ENCODE measurements at regions not wholly inside any gene's neighbourhood (a gene's known extent, or its start where the extent isn't known, plus 50 kb on each side); places are given as distances from the start of the nearest gene placed in this dataset.
A peak's percentile ranks its signal among the peaks of the same experiment; 100 is the strongest.

DNA sequence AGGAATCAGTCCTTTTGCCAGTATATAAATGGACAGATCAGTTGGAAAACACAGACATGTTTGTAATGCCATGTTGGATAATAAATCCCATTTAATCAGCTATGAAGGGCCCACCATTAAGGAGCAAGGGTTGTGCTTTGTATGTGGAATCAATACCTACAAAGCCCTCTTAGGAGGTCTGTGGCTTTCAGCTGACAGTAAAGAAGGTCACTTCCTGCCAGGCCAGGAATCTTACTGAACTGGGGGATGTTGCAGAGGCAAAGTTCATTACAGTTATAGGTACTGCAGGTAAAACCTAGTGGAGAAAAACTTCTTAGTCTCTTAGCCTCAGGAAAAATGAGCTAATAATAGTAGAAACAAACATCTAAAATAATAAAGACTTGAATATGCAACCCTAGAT is 129.5 kb downstream of the FAM76B start:
- Histone ChIP-seq H3K27ac (no peak overlapping the region), H3K4me1 (replicated peaks in 1 of 2) (peaks cover 3% of the 10 kb centered on the region in 2 donors), H3K4me3 (no peak overlapping the region)
- in situ Hi-C loops (cut with MboI; ENCODE audit: low pct_unique_long_range_greater_than_20kb in 2 of 9, low sequenced_read_pairs in 9 of 9, unreplicated experiment in 9 of 9), result no loop called here
- no peak for ATAC-seq (replicated peaks in 6 of 8)

DNA sequence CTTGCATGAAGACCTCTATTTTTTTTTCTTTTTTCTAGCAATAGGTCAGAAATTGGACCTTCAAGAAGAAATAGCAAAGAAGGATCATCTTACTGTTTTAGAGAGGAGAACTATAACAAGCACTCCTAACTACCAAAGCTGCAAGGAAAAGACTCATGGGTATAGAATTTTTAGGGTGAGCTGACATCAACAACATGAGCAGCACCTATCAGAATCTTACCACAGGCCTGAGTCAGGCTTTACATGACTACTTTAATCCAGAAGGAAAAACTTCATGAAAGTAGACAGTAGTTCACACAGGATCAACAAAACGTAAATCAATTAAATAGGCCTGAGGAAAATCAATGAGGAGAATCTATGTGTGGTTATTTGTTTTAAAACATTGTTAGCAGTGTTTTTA is 130.5 kb downstream of the FAM76B start:
- H3K4me1 ChIP-seq (replicated peaks in 1 of 2), result peaks cover 3% of the 10 kb centered on the region in 2 donors
- H3K27ac ChIP-seq, result no peak overlapping the region
- in situ Hi-C loops (cut with MboI; ENCODE audit: low pct_unique_long_range_greater_than_20kb in 2 of 9, low sequenced_read_pairs in 9 of 9, unreplicated experiment in 9 of 9), result no loop called here
- 33 to 100% (median 83%) methylated on average over 1 of the region's 1 CpG; no CpG with 5 or more reads in 3 of the 10 experiments for WGBS, 10 experiments
- ATAC-seq (replicated peaks in 6 of 8), result no peak
- no peak overlapping the region for H3K4me3 ChIP-seq

DNA sequence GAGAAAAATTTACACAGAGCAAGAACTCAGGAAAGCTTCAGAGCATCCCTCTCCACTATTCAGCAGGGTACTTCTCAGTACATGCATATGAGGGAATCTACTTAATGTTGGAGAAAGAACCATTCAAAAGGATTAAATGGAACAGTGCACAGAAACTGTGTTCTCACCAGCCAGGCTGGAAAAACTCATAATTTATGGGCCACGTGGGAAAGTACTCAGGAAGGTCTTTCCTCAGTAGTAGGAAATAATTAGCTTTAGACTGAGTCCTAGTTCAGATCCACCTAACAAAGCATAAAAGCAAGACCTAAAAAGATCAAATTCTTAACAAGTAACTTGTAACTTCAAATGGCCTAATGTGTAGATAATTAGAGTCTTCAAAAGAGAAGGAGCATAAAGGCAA is 134.0 kb downstream of the FAM76B start:
- ATAC-seq (replicated peaks in 6 of 8), result peak in 3 of 8 experiments; percentile 32 to 43 (median 42)
- Histone ChIP-seq H3K4me1 (replicated peaks in 1 of 2) (peaks cover 3% of the 10 kb centered on the region in 2 donors), H3K27ac (no peak overlapping the region), H3K4me3 (no peak overlapping the region)
- WGBS, 10 experiments, result 0 to 71% (median 33%) methylated on average over 1 of the region's 1 CpG; no CpG with 5 or more reads in 3 of the 10 experiments
- in situ Hi-C loops (cut with MboI; ENCODE audit: low pct_unique_long_range_greater_than_20kb in 2 of 9, low sequenced_read_pairs in 9 of 9, unreplicated experiment in 9 of 9), result no loop called here

DNA sequence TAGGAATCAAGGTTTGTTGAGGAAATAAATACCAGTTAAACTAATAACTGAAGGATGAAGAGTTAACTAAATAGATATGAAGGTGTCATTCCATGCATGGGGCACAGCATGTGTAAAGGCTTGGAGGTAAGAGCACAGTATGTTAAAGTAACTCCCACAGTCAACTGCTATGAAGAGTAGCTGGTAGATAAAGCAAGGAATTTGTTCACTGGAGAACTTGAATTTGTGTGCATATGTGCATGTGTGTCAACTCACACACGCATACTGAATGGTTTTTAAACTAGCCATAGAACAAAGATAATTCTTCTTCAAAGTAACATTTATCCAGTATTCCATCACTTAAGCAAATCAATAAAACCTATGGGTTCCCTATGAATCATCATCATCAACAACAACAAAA is 135.9 kb downstream of the FAM76B start:
- no peak overlapping the region for H3K27ac ChIP-seq
- ATAC-seq (replicated peaks in 6 of 8), result peak in 3 of 8 experiments; percentile 56 to 68 (median 62)
- H3K4me1 ChIP-seq (replicated peaks in 1 of 2), result peaks cover 2 to 3% of the 10 kb centered on the region in 2 donors
- in situ Hi-C loops (cut with MboI; ENCODE audit: low pct_unique_long_range_greater_than_20kb in 2 of 9, low sequenced_read_pairs in 9 of 9, unreplicated experiment in 9 of 9), result no loop called here
- WGBS, 10 experiments, result 0 to 100% (median 72%) methylated on average over 1 of the region's 1 CpG; no CpG with 5 or more reads in 2 of the 10 experiments
- no peak overlapping the region for H3K4me3 ChIP-seq

DNA sequence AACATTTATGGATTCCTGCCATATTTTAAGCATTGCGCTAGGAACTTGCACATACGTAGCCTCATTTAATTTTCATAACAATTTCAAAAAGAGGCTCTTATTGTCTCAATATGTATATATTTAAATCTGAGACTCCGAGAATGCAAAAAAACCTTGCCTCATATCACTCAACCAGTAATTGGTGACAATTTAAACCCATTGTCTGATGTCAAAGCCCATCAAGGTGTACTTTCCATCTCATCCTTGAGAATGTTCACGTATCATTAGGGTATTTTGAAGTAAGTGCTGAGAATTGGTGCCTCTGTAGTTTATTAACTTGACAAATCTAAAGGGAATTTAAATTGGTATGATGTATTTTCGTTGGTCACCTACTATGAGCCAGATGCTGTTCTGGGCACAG is 136.5 kb downstream of the FAM76B start:
- H3K27ac ChIP-seq, result no peak overlapping the region
- WGBS, 10 experiments, result 33 to 100% (median 73%) methylated on average over 1 to 5 of the region's 5 CpGs
- peaks cover 5 to 8% of the 10 kb centered on the region in 2 donors for H3K4me1 ChIP-seq (replicated peaks in 1 of 2)
- no peak for ATAC-seq (replicated peaks in 6 of 8)
- no peak overlapping the region for H3K4me3 ChIP-seq
- in situ Hi-C loops (cut with MboI; ENCODE audit: low pct_unique_long_range_greater_than_20kb in 2 of 9, low sequenced_read_pairs in 9 of 9, unreplicated experiment in 9 of 9), result no loop called here

DNA sequence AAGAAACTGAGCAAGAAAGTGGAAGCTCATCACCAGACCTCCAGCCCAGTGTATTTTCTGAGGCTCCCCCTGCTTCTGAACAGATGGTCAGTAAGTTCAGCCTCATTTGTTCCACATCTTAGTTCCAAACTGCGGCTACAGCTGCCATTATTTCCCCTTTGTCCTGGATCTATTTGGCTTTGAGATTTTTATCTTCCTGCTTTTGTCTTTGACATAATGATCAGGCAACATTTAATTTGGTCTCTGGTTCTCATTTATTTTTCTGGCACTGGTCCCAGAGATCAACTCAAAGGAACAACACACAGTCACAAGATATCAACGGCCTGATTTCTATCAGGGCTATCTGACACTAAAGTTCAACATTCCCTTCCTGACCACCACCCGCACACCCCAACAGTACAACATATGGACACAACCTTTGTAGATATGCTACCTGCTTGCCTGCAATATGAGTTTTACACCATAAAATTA is 137.5 kb downstream of the FAM76B start:
- H3K4me1 ChIP-seq (replicated peaks in 1 of 2), result peaks cover 8 to 18% of the 10 kb centered on the region in 2 donors
- no peak overlapping the region for H3K27ac ChIP-seq
- WGBS, 10 experiments, result 13 to 79% (median 66%) methylated on average over 2 to 3 of the region's 3 CpGs; no CpG with 5 or more reads in 2 of the 10 experiments
- H3K4me3 ChIP-seq, result no peak overlapping the region
- in situ Hi-C loops (cut with MboI; ENCODE audit: low pct_unique_long_range_greater_than_20kb in 2 of 9, low sequenced_read_pairs in 9 of 9, unreplicated experiment in 9 of 9), result no loop called here
- ATAC-seq (replicated peaks in 6 of 8), result peak in 2 of 8 experiments; percentile 23

DNA sequence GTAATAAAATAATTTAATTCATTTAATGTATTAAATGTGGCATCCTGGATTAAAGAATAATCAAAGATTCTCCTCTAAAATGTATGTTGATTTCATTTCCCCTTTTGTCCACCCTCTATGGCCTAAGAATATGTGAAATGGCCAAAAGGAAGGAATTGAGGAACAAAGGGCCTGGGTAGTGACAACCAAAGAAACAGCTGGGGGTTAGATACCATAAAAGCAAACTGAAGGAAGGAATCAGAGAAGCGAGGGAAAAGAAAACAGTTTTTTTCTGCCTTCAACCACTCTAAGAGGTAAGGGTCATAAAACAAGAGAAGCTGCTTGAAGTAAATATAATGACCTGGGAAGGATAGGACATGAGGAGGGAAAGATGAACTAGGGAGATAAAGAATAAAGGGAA is 139.3 kb downstream of the FAM76B start:
- 40 to 100% (median 88%) methylated on average over 1 of the region's 1 CpG; no CpG with 5 or more reads in 1 of the 10 experiments for WGBS, 10 experiments
- peaks cover 7 to 18% of the 10 kb centered on the region in 2 donors for H3K4me1 ChIP-seq (replicated peaks in 1 of 2)
- no peak overlapping the region for H3K4me3 ChIP-seq
- ATAC-seq (replicated peaks in 6 of 8), result no peak
- in situ Hi-C loops (cut with MboI; ENCODE audit: low pct_unique_long_range_greater_than_20kb in 2 of 9, low sequenced_read_pairs in 9 of 9, unreplicated experiment in 9 of 9), result no loop called here
- no peak overlapping the region for H3K27ac ChIP-seq

DNA sequence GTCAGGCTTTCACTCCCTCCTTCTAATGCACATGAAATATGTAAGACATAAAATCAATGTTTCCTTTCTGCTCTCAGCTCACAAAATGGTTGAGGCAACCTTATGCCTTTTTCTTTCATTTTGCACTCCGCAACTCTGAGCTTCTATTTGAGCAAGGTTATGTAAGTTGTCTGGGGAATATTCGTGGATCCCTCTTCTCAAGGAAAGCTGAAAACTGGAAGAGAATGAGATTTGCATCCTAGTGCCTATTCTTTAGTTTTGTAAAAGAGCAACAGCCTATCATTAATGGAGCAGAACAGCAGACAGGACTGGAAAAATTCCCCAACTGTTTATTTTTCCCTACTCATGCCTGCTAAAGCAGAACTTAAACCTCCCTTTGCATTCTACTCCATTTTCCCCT is 141.7 kb downstream of the FAM76B start:
- Histone ChIP-seq H3K27ac (no peak overlapping the region), H3K4me3 (no peak overlapping the region), H3K4me1 (replicated peaks in 1 of 2) (peaks cover 5 to 18% of the 10 kb centered on the region in 2 donors)
- 30 to 83% (median 65%) methylated on average over 1 to 2 of the region's 2 CpGs; no CpG with 5 or more reads in 2 of the 10 experiments for WGBS, 10 experiments
- ATAC-seq (replicated peaks in 6 of 8), result peak in 4 of 8 experiments; percentile 10 to 53 (median 41)
- in situ Hi-C loops (cut with MboI; ENCODE audit: low pct_unique_long_range_greater_than_20kb in 2 of 9, low sequenced_read_pairs in 9 of 9, unreplicated experiment in 9 of 9), result no loop called here

DNA sequence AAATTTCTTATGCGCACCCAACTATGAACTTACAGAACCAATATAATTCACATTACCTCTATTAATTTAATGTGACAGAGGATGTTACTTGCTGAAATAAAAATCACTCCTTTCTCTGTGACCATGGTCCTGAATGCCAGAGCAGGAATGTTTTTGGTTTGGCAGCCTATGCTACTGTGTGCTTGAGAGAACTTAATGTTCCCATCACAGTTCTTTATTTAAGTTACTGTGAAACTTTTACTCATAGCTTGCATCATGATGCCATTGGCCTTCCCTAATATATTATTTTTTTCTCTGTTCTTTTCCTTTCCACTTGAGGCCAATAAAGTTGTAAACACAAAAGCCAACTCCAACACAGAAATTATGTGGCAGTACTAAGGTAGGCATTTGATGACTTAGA is 142.2 kb downstream of the FAM76B start:
- ATAC-seq (replicated peaks in 6 of 8), result no peak
- 60 to 100% (median 100%) methylated on average over 1 of the region's 1 CpG; no CpG with 5 or more reads in 3 of the 10 experiments for WGBS, 10 experiments
- no peak overlapping the region for H3K27ac ChIP-seq
- no peak overlapping the region for H3K4me3 ChIP-seq
- in situ Hi-C loops (cut with MboI; ENCODE audit: low pct_unique_long_range_greater_than_20kb in 2 of 9, low sequenced_read_pairs in 9 of 9, unreplicated experiment in 9 of 9), result no loop called here
- H3K4me1 ChIP-seq (replicated peaks in 1 of 2), result peaks cover 5 to 18% of the 10 kb centered on the region in 2 donors

DNA sequence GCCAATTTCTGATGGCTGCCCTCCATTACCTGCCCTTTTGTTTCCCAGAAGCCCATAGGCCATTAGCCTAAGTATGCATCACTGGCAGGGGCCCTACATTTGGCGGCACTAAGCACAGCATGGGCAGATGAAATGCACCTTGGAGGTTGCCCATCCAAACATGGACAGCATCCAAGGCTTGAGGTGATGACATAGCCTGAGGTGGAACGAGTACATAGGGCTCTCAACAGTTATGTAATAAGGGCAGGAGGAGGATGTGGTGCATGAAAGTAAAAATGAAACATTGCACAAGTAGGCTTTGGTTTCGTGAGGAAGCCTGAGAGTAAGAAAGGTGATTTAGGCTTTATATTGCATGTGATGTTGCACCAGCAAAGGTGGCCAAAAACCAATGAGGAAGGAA is 148.1 kb downstream of the FAM76B start:
- 47 to 100% (median 78%) methylated on average over 1 to 3 of the region's 3 CpGs for WGBS, 10 experiments
- no peak overlapping the region for H3K4me3 ChIP-seq
- no peak for ATAC-seq (replicated peaks in 6 of 8)
- in situ Hi-C loops (cut with MboI; ENCODE audit: low pct_unique_long_range_greater_than_20kb in 2 of 9, low sequenced_read_pairs in 9 of 9, unreplicated experiment in 9 of 9), result no loop called here
- no peaks in the 10 kb centered on the region for H3K4me1 ChIP-seq (replicated peaks in 1 of 2)
- H3K27ac ChIP-seq, result no peak overlapping the region

DNA sequence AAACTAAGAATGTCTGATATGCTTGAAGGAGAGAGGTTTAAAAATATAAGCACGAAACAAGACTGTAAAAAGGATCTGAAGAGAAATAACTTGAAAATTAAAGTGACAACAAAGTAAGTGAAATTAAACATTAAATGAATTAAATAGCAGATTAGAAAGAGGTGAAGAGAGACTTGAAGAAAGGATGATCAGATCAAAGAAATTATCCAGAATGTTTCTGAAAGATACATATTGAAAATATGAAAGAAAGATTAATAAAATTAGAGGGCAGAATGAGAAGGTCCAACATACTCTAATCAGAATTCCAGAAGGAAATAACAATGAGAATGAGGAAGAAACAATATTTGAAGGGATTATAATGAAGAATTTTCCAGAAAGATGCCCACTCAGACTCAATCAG is 151.1 kb downstream of the FAM76B start:
- 35 to 100% (median 85%) methylated on average over 1 of the region's 1 CpG for WGBS, 10 experiments
- Histone ChIP-seq H3K4me1 (replicated peaks in 1 of 2) (no peaks in the 10 kb centered on the region), H3K27ac (no peak overlapping the region), H3K4me3 (no peak overlapping the region)
- ATAC-seq (replicated peaks in 6 of 8), result no peak
- in situ Hi-C loops (cut with MboI; ENCODE audit: low pct_unique_long_range_greater_than_20kb in 2 of 9, low sequenced_read_pairs in 9 of 9, unreplicated experiment in 9 of 9), result no loop called here

DNA sequence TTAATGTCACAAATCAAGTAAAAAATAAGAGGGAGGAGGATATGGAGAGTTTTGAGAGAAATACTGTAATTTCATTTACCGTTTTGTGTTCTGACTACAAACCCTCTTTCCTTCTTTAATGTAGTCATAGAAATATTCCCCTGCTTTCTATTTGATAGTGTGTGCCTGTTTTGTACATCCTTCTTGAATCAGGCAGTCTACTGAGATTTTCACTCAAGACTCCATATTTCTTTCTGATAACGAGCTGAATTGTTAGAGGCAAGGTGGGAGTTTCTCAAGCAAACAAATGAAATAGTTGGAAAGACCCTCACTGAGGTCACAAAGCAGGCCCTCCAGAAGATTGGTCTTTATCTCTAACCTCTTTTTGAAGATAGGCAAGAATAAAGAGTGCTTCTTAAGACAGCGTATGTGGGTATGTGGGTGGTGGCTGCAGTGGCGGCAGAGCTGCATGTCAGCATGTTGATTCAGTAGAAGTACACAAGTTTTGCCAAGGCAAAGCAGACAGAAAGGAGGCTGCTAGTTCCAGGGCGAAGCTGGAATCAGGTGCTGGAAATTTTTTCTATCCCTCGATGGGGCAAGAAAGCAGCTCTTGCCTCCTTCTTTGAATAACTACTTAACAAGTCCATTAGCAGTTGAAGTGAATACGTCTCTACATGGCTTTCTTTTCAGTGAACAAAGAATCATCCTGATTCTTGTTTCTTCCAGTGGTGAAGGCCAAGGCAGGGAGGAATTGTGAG is 164.2 kb downstream of the FAM76B start:
- H3K27ac ChIP-seq, result peak overlapping the region in 1 of 2 donors; percentile 64

DNA sequence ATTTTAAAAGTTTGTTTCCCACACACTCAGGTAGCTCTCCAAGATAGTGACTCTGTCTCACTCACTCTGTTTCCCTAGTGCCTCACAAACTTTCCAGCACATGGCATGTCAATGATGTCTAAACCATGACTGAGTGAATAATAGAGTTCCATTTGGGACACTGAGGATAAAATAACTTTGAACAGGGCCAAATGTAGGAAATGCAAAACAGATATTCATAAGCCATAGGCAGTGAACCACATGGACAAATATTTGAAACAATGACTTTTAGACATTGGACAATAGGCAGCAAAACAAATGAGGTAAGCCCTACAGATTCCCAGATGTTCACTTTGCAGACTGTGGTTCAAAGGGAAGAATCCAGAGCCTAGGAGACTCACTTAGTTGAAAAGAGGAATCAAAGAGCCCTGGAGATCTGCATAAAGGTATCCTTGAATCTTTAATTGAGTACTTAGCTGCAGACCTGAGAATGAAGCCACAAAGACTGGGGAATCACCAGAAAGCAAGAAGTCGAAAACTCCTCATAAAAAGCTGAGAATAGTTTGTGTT is 173.3 kb downstream of the FAM76B start:
- in situ Hi-C loops (cut with MboI; ENCODE audit: low pct_unique_long_range_greater_than_20kb in 2 of 9, low sequenced_read_pairs in 9 of 9, unreplicated experiment in 9 of 9), result no loop called here
- ATAC-seq (replicated peaks in 6 of 8), result peak in 1 of 8 experiments; percentile 53
- no peaks in the 10 kb centered on the region for H3K4me1 ChIP-seq (replicated peaks in 1 of 2)
- 22 to 100% (median 78%) methylated on average over 1 of the region's 1 CpG for WGBS, 10 experiments
- no peak overlapping the region for H3K4me3 ChIP-seq
- H3K27ac ChIP-seq, result no peak overlapping the region

More for the DNA sequence above, 164.2 kb downstream of the FAM76B start:
- in situ Hi-C loops (cut with MboI; ENCODE audit: low pct_unique_long_range_greater_than_20kb in 2 of 9, low sequenced_read_pairs in 9 of 9, unreplicated experiment in 9 of 9), result no loop called here
- Histone ChIP-seq H3K4me3 (no peak overlapping the region), H3K4me1 (replicated peaks in 1 of 2) (peaks cover 0 to 5% of the 10 kb centered on the region in 2 donors)
- 44 to 100% (median 62%) methylated on average over 1 to 7 of the region's 7 CpGs; no CpG with 5 or more reads in 1 of the 10 experiments for WGBS, 10 experiments
- peak in 7 of 8 experiments; percentile 27 to 60 (median 53) for ATAC-seq (replicated peaks in 6 of 8)
